Cerebellar cortex (tissue), 1 donor: ENCODE measurements at regions not wholly inside any gene's neighbourhood (a gene's known extent, or its start where the extent isn't known, plus 50 kb on each side); places are given as distances from the start of the nearest gene placed in this dataset.

Experiments
- DNase-seq: peaks from one replicate; pipeline ENCODE4 v3.0.0-alpha.2; 2015; ENCODE audit warnings: low spot score

- no peak for DNase-seq
These were observed 835.6 kb upstream of the SLIT2 start for GRCh38 chr4:19416146-19416545.

- DNase-seq: no peak
These were observed 843.2 kb upstream of the SLIT2 start for GRCh38 chr4:19408490-19408889.

GRCh38 chr4:19406789-19407188 is 844.9 kb upstream of the SLIT2 start:
- no peak for DNase-seq

- DNase-seq: no peak
These were observed 847.8 kb upstream of the SLIT2 start for GRCh38 chr4:19403786-19404370.

GRCh38 chr4:19402581-19403065 is 849.1 kb upstream of the SLIT2 start:
- DNase-seq: no peak

GRCh38 chr4:19401301-19402080 is 850.2 kb upstream of the SLIT2 start:
- DNase-seq: no peak

- DNase-seq: no peak
These were observed 850.9 kb upstream of the SLIT2 start for GRCh38 chr4:19400820-19401219.

- DNase-seq: no peak
These were observed 852.7 kb upstream of the SLIT2 start for GRCh38 chr4:19399001-19399400.

GRCh38 chr4:19386786-19387185 is 864.9 kb upstream of the SLIT2 start:
- no peak for DNase-seq

- no peak for DNase-seq
These were observed 868.5 kb upstream of the SLIT2 start for GRCh38 chr4:19382993-19383756.

- DNase-seq: no peak
These were observed 870.6 kb upstream of the SLIT2 start for GRCh38 chr4:19381068-19381467.

- DNase-seq: no peak
These were observed 871.1 kb upstream of the SLIT2 start for GRCh38 chr4:19380600-19380999.

GRCh38 chr4:19379191-19379708 is 872.5 kb upstream of the SLIT2 start:
- no peak for DNase-seq

GRCh38 chr4:19375931-19376330 is 875.8 kb upstream of the SLIT2 start:
- DNase-seq: no peak

- no peak for DNase-seq
These were observed 876.4 kb upstream of the SLIT2 start for GRCh38 chr4:19375136-19375804.

GRCh38 chr4:19372390-19372789 is 879.3 kb upstream of the SLIT2 start:
- DNase-seq: no peak

- no peak for DNase-seq
These were observed 882.9 kb upstream of the SLIT2 start for GRCh38 chr4:19368800-19369199.

GRCh38 chr4:19366916-19367315 is 884.8 kb upstream of the SLIT2 start:
- DNase-seq: no peak

GRCh38 chr4:19358015-19358414 is 893.7 kb upstream of the SLIT2 start:
- DNase-seq: no peak

- DNase-seq: no peak
These were observed 902.3 kb upstream of the SLIT2 start for GRCh38 chr4:19349416-19349815.

- DNase-seq: no peak
These were observed 903.0 kb upstream of the SLIT2 start for GRCh38 chr4:19348746-19349145.

- no peak for DNase-seq
These were observed 905.1 kb upstream of the SLIT2 start for GRCh38 chr4:19346636-19347035.
